RWPE2 (cell line): ENCODE measurements at regions not wholly inside any gene's neighbourhood (a gene's known extent, or its start where the extent isn't known, plus 50 kb on each side); places are given as distances from the start of the nearest gene placed in this dataset.
"Not testable (repeated sequence)": the region's sequence is repeated elsewhere in the genome, so short reads cannot be mapped to it uniquely, and the experiment has no call there.

Experiments
- ATAC-seq: fragments of 200-7000 bp; cut with Tn5 transposase; 3 replicates; pipeline ENCODE4 v1.9.1; 2021; ENCODE audit warnings: low read depth
- DNase-seq: peaks from one replicate; pipeline ENCODE4 v3.0.0-alpha.2; 2020; ENCODE audit warnings: low spot score
- H3K27ac ChIP-seq: fragments of 450-650 bp; 2 replicates; pipeline ENCODE4 v1.5.1; 2017; ENCODE audit warnings: mild to moderate bottlenecking; ENCODE audit not compliant: poor library complexity, severe bottlenecking
- H3K27me3 ChIP-seq: fragments of 250-450 bp; sonication (Bioruptor Pico); 2 replicates; pipeline ENCODE4 v1.5.1; 2021; ENCODE audit warnings: mild to moderate bottlenecking, moderate library complexity; ENCODE audit not compliant: insufficient read depth, poor library complexity, severe bottlenecking
- H3K36me3 ChIP-seq: fragments of 250-450 bp; sonication (Bioruptor Pico); 2 replicates; pipeline ENCODE4 v1.5.1; 2020; ENCODE audit warnings: low read depth, mild to moderate bottlenecking, moderate library complexity
- H3K4me1 ChIP-seq: fragments of 250-450 bp; sonication (Bioruptor Pico); 2 replicates; pipeline ENCODE4 v1.5.1; 2021; ENCODE audit warnings: mild to moderate bottlenecking, moderate library complexity; ENCODE audit not compliant: insufficient read depth, poor library complexity, severe bottlenecking
- H3K4me3 ChIP-seq: fragments of 250-450 bp; sonication (Bioruptor Pico); 2 replicates; pipeline ENCODE4 v1.5.1; 2021; ENCODE audit warnings: mild to moderate bottlenecking, moderate library complexity; ENCODE audit not compliant: severe bottlenecking
- H3K9me3 ChIP-seq: fragments of 250-450 bp; sonication (Bioruptor Pico); 2 replicates; pipeline ENCODE4 v1.5.1; 2021; ENCODE audit warnings: mild to moderate bottlenecking, moderate library complexity; ENCODE audit not compliant: severe bottlenecking
- TF ChIP-seq, protein P1 (sequence below): fragments of 450-650 bp; IDR thresholded peaks from one replicate; pipeline ENCODE4 v1.5.1; 2017; ENCODE audit warnings: mild to moderate bottlenecking, moderate library complexity; ENCODE audit not compliant: poor library complexity, severe bottlenecking

DNA sequence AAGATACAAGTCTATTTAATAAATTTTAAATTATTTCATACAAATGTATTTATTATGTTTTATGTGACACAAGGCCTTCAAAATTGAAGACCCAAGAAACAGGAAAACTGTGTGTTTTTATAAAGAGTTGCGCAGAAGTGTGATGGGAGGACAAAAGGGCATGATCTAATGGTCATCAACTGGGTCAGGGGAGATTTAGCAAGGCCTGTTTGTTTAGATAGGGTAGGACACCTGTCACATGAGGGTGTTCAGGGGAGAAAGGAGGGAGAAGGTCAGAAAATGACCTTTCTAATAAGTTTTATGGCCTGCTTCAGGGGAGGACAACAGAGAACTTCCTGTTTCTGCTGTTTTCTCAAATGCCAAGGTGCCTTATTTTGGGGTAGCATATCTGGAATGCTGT lies 528.8 kb downstream of the STK39 start:
- TF ChIP-seq, protein P1, sequence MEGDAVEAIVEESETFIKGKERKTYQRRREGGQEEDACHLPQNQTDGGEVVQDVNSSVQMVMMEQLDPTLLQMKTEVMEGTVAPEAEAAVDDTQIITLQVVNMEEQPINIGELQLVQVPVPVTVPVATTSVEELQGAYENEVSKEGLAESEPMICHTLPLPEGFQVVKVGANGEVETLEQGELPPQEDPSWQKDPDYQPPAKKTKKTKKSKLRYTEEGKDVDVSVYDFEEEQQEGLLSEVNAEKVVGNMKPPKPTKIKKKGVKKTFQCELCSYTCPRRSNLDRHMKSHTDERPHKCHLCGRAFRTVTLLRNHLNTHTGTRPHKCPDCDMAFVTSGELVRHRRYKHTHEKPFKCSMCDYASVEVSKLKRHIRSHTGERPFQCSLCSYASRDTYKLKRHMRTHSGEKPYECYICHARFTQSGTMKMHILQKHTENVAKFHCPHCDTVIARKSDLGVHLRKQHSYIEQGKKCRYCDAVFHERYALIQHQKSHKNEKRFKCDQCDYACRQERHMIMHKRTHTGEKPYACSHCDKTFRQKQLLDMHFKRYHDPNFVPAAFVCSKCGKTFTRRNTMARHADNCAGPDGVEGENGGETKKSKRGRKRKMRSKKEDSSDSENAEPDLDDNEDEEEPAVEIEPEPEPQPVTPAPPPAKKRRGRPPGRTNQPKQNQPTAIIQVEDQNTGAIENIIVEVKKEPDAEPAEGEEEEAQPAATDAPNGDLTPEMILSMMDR: no peak
- Histone ChIP-seq H3K9me3 (no peaks in the 10 kb centered on the region), H3K36me3 (no peaks in the 10 kb centered on the region), H3K4me3 (no peak overlapping the region), H3K4me1 (no peaks in the 10 kb centered on the region), H3K27me3 (no peaks in the 10 kb centered on the region), H3K27ac (no peak overlapping the region)
- DNase-seq (no peak), ATAC-seq (no peak)

DNA sequence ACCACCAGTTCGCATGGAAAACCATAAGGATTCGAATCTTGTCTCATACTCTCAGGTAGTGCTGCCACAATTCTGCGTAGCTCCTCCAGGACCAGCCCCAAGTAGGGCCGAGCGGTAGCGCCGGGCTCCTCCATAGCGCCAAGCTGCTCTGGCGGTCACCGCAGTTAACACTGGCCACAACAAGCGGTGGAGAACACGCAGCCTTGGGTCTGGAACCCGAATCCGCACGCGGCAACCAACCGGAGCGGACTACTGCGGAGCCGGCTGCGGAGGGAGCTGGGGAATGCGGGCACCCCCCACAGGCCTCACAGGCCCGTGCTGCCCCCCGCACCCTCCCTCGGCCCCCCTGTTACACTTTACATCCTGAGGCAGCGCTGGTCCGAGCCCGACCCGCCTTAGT lies 531.5 kb downstream of the STK39 start:
- Histone ChIP-seq H3K4me1 (no peaks in the 10 kb centered on the region), H3K4me3 (no peak overlapping the region), H3K27me3 (no peaks in the 10 kb centered on the region), H3K27ac (no peak overlapping the region), H3K9me3 (no peaks in the 10 kb centered on the region), H3K36me3 (no peaks in the 10 kb centered on the region)
- DNase-seq (peak; percentile 38), ATAC-seq (no peak)
- TF ChIP-seq, protein P1: no peak

DNA sequence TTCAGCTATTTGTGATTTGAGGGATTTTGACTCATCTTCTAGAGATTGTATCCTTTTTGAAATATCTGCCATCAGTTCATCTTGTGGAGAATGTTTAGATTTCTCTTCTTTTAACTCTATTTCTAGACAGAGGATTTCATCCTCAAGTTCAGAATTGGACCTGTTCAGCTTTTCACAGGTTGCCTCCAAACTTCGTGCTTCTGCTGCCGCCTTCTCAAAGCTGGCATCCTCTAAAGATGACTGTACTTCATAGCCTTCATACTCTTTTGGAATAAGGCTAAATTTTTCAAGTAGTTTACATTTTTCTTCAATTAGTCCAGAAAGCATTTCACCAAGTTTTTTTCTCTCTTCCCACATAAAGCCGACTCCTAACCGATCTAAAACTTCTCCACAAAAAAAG lies 531.9 kb downstream of the STK39 start:
- not testable (repeated sequence) for H3K27me3 ChIP-seq, DNase-seq, H3K27ac ChIP-seq, H3K36me3 ChIP-seq, H3K9me3 ChIP-seq, H3K4me1 ChIP-seq, H3K4me3 ChIP-seq, ATAC-seq

DNA sequence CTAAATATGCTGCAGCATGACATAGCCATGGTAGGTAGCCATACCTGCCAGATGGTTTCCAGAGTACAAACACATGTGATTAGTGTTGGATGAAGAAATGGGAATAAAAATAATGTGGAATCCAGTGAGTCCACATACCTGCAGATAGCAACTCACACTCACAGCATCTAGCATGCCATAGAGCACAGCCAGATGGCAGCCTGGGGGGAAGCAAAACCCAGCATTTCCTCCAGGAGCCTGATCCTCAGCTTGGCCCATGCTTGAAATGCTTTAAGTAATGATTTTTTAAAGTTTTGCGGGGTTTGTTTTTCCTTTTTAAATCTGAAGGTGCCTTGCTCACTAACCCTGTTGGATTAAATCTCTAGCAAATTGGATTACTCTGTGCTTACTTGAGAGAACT lies 535.1 kb downstream of the STK39 start:
- Histone ChIP-seq H3K27ac (no peak overlapping the region), H3K4me1 (no peaks in the 10 kb centered on the region), H3K4me3 (no peak overlapping the region), H3K9me3 (no peaks in the 10 kb centered on the region), H3K27me3 (no peaks in the 10 kb centered on the region), H3K36me3 (no peaks in the 10 kb centered on the region)
- no peak for DNase-seq
- TF ChIP-seq, protein P1: no peak
- ATAC-seq: no peak

DNA sequence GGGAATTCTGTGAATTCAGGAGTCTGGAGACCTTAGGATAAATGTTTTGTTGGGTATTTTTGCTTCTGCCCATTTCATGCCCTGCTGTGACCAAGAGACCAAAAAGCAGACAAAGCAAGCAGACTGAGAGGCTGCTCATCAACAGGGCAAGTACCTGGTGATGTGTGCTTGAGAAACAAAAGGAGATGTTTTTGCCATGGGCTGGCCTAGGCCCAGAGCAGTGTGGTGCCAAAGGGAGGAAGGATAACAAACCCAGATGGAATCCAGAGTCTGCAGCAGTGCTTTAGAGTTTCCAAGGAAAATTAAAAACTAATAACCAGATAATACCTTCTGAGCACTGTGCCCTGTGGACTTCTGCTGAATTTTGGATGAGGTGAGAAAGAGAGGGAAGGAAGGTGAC lies 538.4 kb downstream of the STK39 start:
- no peak overlapping the region for H3K4me3 ChIP-seq
- no peaks in the 10 kb centered on the region for H3K27me3 ChIP-seq
- H3K27ac ChIP-seq: no peak overlapping the region
- DNase-seq (no peak), ATAC-seq (no peak)
- H3K9me3 ChIP-seq: no peaks in the 10 kb centered on the region
- no peaks in the 10 kb centered on the region for H3K4me1 ChIP-seq
- TF ChIP-seq, protein P1: no peak
- no peaks in the 10 kb centered on the region for H3K36me3 ChIP-seq

DNA sequence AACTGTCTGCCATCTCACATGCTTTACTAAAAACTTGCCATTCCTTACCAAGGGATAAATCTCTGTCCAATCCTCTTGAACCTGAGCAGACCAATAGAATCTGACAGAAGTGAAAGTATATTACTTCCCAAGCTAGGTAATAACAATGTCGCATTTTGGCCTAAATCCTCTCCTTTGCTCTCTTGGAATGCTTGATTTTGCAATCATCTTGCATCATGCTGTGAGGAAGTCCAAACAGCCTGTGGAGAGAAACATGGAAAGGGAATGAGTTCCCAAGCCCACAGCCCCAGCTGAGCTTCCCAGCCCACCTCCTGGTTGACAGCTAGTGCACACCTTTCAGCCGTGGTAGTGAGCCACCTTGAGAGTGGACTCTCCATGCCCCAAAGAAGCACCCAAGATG lies 540.6 kb downstream of the STK39 start:
- no peaks in the 10 kb centered on the region for H3K27me3 ChIP-seq
- H3K9me3 ChIP-seq: no peaks in the 10 kb centered on the region
- no peaks in the 10 kb centered on the region for H3K36me3 ChIP-seq
- TF ChIP-seq, protein P1: no peak
- no peak overlapping the region for H3K27ac ChIP-seq
- H3K4me3 ChIP-seq: no peak overlapping the region
- no peak for DNase-seq
- H3K4me1 ChIP-seq: no peaks in the 10 kb centered on the region
- no peak for ATAC-seq
